ENCODE measurements at regions not wholly inside any gene's neighbourhood (a gene's known extent, or its start where the extent isn't known, plus 50 kb on each side); places are given as distances from the start of the nearest gene placed in this dataset.

DNA sequence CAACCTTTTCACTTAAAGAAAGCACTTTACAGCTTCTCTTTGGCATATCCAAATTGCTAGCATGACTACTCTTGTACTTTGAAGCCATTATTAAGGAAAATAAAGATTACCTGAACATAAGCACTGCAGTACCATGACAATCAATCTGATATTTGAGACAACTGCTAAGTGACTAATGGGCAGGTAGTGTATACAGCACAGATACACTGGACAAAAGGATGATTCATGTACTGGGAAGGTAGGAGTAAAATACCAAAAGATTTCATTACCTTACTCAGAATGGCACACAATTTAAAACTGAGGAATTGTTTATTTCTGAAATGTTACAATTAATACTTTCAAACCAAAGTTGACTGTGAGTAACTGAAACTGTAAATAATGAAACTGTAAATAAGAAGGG lies 1054.3 kb upstream of the TENM4 start:
- Mint-ChIP-seq H3K4me3 (no peak overlapping the region), H3K9me3 (ENCODE audit: low read depth) (peaks cover 23% of the 10 kb centered on the region), H3K4me1 (ENCODE audit: low read depth) (no peaks in the 10 kb centered on the region), H3K36me3 (no peaks in the 10 kb centered on the region), H3K27ac (no peak overlapping the region), H3K27me3 (no peaks in the 10 kb centered on the region)

DNA sequence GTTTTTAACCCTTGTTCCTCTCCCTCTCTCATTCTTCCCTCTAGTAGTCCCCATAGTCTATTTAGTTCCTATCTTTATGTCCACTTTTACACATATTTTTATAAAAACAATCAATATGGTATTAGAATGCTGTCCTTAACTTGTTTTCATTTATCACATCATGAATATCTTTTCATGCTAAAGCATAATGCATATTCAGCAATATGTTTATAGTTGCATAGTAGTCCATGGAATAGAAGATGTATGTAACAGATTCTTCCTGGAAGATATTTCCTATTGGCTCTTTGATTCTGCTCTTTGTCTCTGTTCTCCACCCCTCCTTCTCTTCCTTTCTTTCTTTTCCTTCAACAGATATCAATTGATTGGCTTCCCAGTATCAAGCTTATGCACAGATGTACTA lies 1047.1 kb upstream of the TENM4 start:
- no peaks in the 10 kb centered on the region for H3K4me1 Mint-ChIP-seq (ENCODE audit: low read depth)
- no peak overlapping the region for H3K4me3 Mint-ChIP-seq
- H3K9me3 Mint-ChIP-seq (ENCODE audit: low read depth): peaks cover 11% of the 10 kb centered on the region
- no peak overlapping the region for H3K27ac Mint-ChIP-seq
- H3K27me3 Mint-ChIP-seq: no peaks in the 10 kb centered on the region
- H3K36me3 Mint-ChIP-seq: no peaks in the 10 kb centered on the region

DNA sequence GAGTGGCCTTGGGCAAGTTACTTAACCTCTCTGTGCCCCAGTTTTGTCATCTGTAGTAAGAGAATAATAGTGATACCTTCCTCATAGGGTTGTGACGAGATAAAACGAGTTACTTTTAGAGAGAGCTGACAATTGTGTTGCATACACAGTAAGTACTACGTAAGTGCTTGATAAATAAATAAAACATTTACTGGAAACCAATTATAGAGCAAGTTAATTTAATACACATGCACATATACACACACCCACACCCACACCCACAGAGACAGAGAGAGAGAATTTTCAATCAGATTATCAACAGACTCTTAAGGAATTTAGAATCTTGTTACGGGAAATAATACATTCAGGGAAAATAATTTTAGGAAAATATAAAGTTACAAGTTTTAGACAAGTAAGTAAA lies 1045.8 kb upstream of the TENM4 start:
- no peaks in the 10 kb centered on the region for H3K36me3 Mint-ChIP-seq
- no peak overlapping the region for H3K27ac Mint-ChIP-seq
- H3K4me1 Mint-ChIP-seq (ENCODE audit: low read depth): no peaks in the 10 kb centered on the region
- H3K9me3 Mint-ChIP-seq (ENCODE audit: low read depth): peaks cover 7% of the 10 kb centered on the region
- no peak overlapping the region for H3K4me3 Mint-ChIP-seq
- H3K27me3 Mint-ChIP-seq: no peaks in the 10 kb centered on the region

DNA sequence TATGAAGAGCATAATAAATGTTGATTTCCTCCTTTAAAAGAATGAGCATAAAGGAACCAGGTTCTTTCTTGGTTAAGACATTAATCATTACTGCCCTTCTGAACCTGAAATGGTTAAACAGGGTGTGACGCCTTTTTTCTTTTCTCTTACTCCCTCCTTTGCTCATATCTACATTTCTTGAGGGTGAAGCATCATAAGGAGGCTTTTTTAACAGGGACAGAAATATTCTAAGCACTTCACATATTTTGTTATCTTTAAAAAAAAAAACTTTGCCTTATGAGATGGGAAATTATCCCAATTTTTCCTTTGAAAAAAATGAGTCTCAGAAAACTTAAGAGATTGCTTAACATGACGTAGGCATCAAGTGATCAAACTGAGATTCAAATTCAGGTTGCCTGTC lies 1036.3 kb upstream of the TENM4 start:
- no peaks in the 10 kb centered on the region for H3K4me1 Mint-ChIP-seq (ENCODE audit: low read depth)
- H3K27ac Mint-ChIP-seq: no peak overlapping the region
- H3K27me3 Mint-ChIP-seq: no peaks in the 10 kb centered on the region
- H3K4me3 Mint-ChIP-seq: no peak overlapping the region
- H3K9me3 Mint-ChIP-seq (ENCODE audit: low read depth): peaks cover 14% of the 10 kb centered on the region
- H3K36me3 Mint-ChIP-seq: no peaks in the 10 kb centered on the region

DNA sequence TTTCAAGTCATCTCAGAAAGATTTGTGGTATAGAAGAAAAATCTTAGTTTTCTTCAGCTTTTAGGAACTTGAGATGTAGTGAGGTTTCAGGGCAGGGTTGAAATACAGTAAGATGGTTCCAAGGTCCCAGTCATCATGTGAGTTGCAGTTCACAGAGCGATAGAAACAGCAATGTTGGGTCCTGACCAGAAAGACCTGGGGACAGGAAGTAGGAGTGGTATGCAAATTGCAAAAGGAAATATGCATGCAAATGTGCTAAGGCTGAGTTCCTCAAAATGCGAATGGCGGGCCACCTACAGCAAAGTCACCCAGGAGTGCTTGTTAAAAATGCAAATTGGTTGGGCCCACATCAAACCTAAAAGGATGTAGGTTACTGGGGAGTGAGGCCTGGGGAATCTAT lies 1032.7 kb upstream of the TENM4 start:
- H3K9me3 Mint-ChIP-seq (ENCODE audit: low read depth): peaks cover 14% of the 10 kb centered on the region
- H3K27me3 Mint-ChIP-seq: no peaks in the 10 kb centered on the region
- H3K27ac Mint-ChIP-seq: no peak overlapping the region
- no peaks in the 10 kb centered on the region for H3K4me1 Mint-ChIP-seq (ENCODE audit: low read depth)
- no peak overlapping the region for H3K4me3 Mint-ChIP-seq
- no peaks in the 10 kb centered on the region for H3K36me3 Mint-ChIP-seq

DNA sequence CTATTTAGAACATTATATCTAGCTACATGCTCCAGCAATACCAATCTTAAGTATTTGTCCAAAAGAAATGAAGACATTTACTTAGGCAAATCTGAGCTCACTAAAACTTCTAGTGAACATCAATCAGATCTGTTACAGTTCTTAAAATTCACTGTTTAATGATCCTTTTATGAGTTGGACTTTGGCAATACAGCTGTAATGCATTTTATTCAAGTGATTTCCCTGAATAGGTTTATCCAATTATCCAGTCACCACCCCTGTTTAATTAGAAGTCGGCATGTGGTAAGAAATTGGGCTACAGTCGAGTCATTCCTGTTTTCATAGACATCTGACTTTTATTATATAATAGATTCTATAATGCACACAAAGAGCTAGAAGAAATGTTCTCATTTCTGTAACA lies 1029.0 kb upstream of the TENM4 start:
- Mint-ChIP-seq H3K4me1 (ENCODE audit: low read depth) (no peaks in the 10 kb centered on the region), H3K27me3 (no peaks in the 10 kb centered on the region), H3K27ac (no peak overlapping the region), H3K9me3 (ENCODE audit: low read depth) (peaks cover 5% of the 10 kb centered on the region), H3K36me3 (no peaks in the 10 kb centered on the region), H3K4me3 (no peak overlapping the region)

DNA sequence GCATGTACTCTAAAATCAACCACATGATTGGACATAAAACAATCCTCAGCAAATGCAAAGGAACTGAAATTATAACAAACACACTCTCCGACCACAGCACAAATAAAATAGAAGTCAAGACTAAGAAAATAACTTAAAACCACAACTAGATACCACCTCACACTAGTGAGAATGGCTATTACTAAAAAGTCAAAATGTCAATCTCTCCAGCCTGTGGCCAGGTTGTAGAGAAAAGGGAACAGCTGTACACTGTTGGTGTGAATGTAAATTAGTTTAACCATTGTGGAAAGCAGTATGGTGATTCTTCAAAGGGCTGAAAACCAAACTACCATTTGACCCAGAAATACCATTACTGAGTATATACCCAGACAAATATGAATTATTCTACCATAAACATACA lies 1025.7 kb upstream of the TENM4 start:
- H3K27ac Mint-ChIP-seq: no peak overlapping the region
- no peaks in the 10 kb centered on the region for H3K27me3 Mint-ChIP-seq
- H3K36me3 Mint-ChIP-seq: no peaks in the 10 kb centered on the region
- no peak overlapping the region for H3K4me3 Mint-ChIP-seq
- H3K4me1 Mint-ChIP-seq (ENCODE audit: low read depth): no peaks in the 10 kb centered on the region
- peaks cover 5% of the 10 kb centered on the region for H3K9me3 Mint-ChIP-seq (ENCODE audit: low read depth)

DNA sequence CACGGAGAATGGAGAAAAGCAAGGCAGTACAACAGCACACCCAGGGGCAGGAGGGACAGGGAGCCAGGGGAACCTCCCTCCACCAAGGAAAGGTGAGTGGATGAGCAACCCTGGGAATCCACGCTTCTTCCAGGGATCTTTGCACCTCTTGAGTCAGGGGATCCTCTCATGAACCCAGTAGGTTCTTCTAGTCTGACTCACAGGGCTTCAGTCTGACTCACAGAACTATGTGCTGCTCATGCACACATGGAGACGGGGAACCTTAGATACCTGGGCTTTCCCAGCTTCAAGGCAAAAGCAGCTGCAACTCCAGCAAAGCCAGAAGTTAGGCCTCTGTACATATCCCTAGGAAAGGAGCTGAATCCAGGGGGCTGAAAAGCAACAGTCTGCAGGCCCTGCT lies 1021.4 kb upstream of the TENM4 start:
- H3K4me1 Mint-ChIP-seq (ENCODE audit: low read depth): no peaks in the 10 kb centered on the region
- H3K4me3 Mint-ChIP-seq: no peak overlapping the region
- H3K27ac Mint-ChIP-seq: no peak overlapping the region
- peaks cover 10% of the 10 kb centered on the region for H3K9me3 Mint-ChIP-seq (ENCODE audit: low read depth)
- H3K36me3 Mint-ChIP-seq: no peaks in the 10 kb centered on the region
- no peaks in the 10 kb centered on the region for H3K27me3 Mint-ChIP-seq

DNA sequence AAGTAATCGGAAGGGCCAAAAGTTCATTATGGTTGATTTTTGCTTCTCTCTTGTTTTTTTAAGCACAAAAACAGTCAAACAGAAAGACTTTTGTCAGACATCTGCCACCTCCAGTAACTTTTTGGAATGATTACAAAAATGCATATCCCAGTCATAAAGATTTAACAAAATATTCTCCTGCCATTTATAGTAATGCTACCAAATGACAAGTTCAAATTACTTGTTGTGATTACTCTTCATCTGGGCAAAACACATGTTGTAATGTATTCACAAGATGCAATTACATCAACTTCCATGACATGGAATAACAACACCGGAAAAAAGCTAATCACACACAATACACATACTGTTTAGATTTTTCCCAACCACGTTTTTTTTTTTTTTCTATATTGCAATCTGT lies 1017.5 kb upstream of the TENM4 start:
- H3K4me3 Mint-ChIP-seq: no peak overlapping the region
- H3K4me1 Mint-ChIP-seq (ENCODE audit: low read depth): no peaks in the 10 kb centered on the region
- H3K36me3 Mint-ChIP-seq: no peaks in the 10 kb centered on the region
- H3K27me3 Mint-ChIP-seq: no peaks in the 10 kb centered on the region
- peaks cover 11% of the 10 kb centered on the region for H3K9me3 Mint-ChIP-seq (ENCODE audit: low read depth)
- H3K27ac Mint-ChIP-seq: no peak overlapping the region

DNA sequence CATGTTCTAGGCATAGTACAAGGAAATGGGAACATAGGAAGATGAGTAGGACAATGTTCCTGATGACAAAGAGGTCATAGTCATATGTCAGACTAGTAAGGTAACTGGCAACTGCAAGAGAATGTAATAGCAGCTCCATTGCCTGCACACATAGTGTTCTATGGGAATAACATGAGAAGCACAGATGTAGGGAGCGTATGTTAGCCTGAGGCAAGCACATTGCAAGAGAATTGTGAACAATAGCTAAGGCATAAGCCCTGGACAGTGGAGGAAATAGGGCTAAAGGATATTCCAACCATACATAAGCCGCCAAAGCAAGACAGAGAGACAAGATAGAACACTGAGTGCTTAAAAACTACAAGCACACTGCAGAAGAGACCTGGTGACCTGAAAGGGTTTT lies 1017.0 kb upstream of the TENM4 start:
- no peaks in the 10 kb centered on the region for H3K36me3 Mint-ChIP-seq
- H3K27ac Mint-ChIP-seq: no peak overlapping the region
- H3K4me1 Mint-ChIP-seq (ENCODE audit: low read depth): no peaks in the 10 kb centered on the region
- H3K27me3 Mint-ChIP-seq: no peaks in the 10 kb centered on the region
- peaks cover 11% of the 10 kb centered on the region for H3K9me3 Mint-ChIP-seq (ENCODE audit: low read depth)
- H3K4me3 Mint-ChIP-seq: no peak overlapping the region

DNA sequence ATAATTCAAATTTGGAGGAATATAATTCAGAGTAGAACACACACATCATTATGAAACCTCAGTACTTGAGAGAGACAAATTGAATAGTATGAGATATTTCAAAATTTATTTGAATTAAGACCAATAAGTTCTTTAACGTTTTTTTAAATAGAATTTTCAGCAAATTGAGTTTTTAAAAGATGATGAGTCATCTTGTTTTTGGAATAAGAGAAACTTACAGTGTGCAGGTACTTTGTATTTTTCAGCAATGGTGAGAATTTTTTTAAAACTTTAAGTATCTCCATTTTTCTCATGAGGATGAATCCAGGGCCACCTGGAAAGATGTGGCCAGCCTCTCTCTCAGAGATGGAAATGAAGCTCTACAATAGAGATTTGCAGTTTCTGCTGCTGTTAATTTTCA lies 1015.0 kb upstream of the TENM4 start:
- Mint-ChIP-seq H3K27me3 (no peaks in the 10 kb centered on the region), H3K27ac (no peak overlapping the region), H3K4me1 (ENCODE audit: low read depth) (no peaks in the 10 kb centered on the region), H3K4me3 (no peak overlapping the region), H3K36me3 (no peaks in the 10 kb centered on the region), H3K9me3 (ENCODE audit: low read depth) (peaks cover 11% of the 10 kb centered on the region)

DNA sequence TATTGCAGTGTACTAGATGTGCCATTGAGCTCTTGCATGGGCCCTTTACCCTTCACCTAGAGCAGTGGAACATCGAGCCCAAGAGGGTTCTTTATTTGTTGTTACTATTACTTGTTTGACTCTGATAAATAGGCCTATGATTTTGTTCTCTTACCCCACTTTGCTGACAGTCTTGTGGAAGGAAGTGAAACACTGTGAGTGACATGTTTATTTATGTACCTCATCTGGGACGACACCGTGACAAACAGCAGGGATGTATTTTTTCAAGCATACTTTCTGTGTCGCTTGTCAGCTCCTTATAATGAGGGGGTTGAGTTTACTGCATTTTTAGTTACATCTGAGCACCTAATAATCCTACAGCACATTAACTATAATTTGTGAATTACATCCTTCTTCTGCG lies 1010.3 kb upstream of the TENM4 start:
- no peak overlapping the region for H3K27ac Mint-ChIP-seq
- no peaks in the 10 kb centered on the region for H3K4me1 Mint-ChIP-seq (ENCODE audit: low read depth)
- H3K4me3 Mint-ChIP-seq: no peak overlapping the region
- H3K27me3 Mint-ChIP-seq: no peaks in the 10 kb centered on the region
- H3K9me3 Mint-ChIP-seq (ENCODE audit: low read depth): peaks cover 15% of the 10 kb centered on the region
- no peaks in the 10 kb centered on the region for H3K36me3 Mint-ChIP-seq

DNA sequence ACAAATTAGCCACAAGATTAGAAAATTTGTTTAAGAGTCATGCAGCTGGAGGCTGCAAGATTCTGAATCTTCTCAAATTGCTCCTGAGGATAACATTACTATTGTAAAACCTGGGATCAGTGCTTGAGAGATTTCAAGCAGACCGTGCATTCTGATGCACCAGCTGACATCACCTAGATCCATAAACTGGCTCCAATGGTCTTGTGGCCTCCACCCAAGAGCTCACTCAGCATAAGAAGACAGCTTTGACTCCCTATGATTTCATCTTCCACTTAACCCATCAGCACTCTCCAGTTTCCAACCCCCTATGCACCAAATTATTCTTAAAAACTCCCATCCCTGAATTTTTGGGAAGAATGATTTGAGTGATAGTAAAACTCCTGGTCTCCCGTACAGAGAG lies 1007.9 kb upstream of the TENM4 start:
- Mint-ChIP-seq H3K36me3 (no peaks in the 10 kb centered on the region), H3K9me3 (ENCODE audit: low read depth) (peaks cover 10% of the 10 kb centered on the region), H3K4me3 (no peak overlapping the region), H3K4me1 (ENCODE audit: low read depth) (no peaks in the 10 kb centered on the region), H3K27ac (no peak overlapping the region), H3K27me3 (no peaks in the 10 kb centered on the region)

DNA sequence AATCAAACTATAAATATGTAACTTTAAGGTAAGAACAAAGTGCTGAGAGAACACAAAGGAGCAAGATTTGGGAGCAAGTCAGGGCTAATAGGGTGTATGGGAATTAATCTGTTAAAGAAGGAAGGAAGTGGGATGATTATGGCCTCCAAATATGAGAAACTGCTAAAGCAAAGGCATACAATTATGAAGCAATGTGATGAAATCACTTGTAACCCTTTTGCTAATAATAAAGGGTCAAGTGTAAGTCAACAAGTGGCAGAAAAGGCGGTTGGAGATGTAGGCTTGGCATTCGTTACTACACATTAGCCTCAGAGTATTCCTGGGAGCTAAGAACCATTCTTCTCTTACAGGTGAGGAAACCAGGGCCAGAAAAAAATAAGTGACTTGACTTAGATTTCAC lies 1002.3 kb upstream of the TENM4 start:
- no peaks in the 10 kb centered on the region for H3K4me1 Mint-ChIP-seq (ENCODE audit: low read depth)
- H3K9me3 Mint-ChIP-seq (ENCODE audit: low read depth): peaks cover 12% of the 10 kb centered on the region
- H3K27ac Mint-ChIP-seq: no peak overlapping the region
- no peaks in the 10 kb centered on the region for H3K27me3 Mint-ChIP-seq
- H3K4me3 Mint-ChIP-seq: no peak overlapping the region
- no peaks in the 10 kb centered on the region for H3K36me3 Mint-ChIP-seq

DNA sequence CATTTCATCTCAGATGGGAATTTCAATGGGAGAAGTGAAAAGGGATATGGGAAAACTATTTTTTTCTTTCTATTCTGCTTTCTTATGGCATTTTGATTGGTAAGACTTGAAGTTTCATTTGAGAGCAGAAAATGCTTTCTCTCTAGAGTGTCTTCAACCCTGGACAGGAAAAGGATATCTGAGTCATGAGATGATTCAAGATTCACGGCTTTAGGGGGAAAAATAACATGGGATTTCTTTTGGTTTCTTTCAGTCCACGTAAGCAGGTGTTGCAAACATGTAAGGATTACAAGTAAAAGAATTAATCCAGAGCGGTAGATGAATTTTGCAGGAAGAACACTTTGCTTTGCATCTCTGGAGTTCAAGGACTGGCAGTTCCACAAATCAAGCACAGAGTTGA lies 1001.0 kb upstream of the TENM4 start:
- H3K9me3 Mint-ChIP-seq (ENCODE audit: low read depth): peaks cover 10% of the 10 kb centered on the region
- H3K4me3 Mint-ChIP-seq: no peak overlapping the region
- no peaks in the 10 kb centered on the region for H3K4me1 Mint-ChIP-seq (ENCODE audit: low read depth)
- H3K36me3 Mint-ChIP-seq: no peaks in the 10 kb centered on the region
- H3K27me3 Mint-ChIP-seq: no peaks in the 10 kb centered on the region
- H3K27ac Mint-ChIP-seq: no peak overlapping the region

DNA sequence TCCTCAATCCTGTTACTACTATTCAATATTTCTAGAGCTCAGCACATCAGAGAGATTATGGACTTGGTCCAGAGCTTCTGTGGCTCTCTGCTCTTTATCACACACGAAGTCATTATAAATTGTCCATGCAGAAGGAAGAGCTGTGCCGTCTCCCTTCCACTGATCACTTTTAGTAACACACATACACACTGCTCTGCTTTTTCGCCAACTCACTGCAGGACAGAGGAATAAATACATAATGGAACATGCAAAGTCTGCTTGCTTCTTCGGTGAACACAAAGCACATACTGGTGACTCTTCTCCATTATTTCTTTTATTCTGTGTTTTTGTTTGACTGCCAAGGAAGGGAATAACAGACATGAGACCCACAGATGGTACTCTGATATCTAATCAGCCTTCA lies 1000.0 kb upstream of the TENM4 start:
- Mint-ChIP-seq H3K27ac (no peak overlapping the region), H3K9me3 (ENCODE audit: low read depth) (peaks cover 4% of the 10 kb centered on the region), H3K36me3 (no peaks in the 10 kb centered on the region), H3K4me1 (ENCODE audit: low read depth) (no peaks in the 10 kb centered on the region), H3K4me3 (no peak overlapping the region), H3K27me3 (no peaks in the 10 kb centered on the region)

DNA sequence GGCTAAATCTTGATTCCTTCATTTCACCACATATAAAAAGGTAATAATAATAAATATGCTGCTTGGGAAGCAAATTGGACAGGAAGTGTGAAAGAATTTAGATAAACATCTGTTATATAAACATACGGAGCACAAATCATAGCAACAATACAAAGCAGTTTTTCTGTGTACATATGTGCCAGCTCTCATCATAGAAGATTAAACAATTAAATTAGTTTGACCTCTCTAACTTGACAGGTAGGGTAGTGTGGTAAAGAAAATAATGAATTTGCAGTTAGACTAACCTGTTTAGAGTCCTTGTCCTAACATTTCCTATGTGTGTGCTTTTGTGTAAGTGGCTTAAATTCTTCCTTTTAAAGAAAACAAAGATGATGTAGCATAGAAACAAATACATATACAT lies 995.7 kb upstream of the TENM4 start:
- Mint-ChIP-seq H3K9me3 (ENCODE audit: low read depth) (peaks cover 8% of the 10 kb centered on the region), H3K4me3 (no peak overlapping the region), H3K27ac (no peak overlapping the region), H3K4me1 (ENCODE audit: low read depth) (no peaks in the 10 kb centered on the region), H3K36me3 (no peaks in the 10 kb centered on the region), H3K27me3 (no peaks in the 10 kb centered on the region)
